GM10248 (cell line): ENCODE measurements at regions not wholly inside any gene's neighbourhood (a gene's known extent, or its start where the extent isn't known, plus 50 kb on each side); places are given as distances from the start of the nearest gene placed in this dataset.

Experiments used
- CTCF ChIA-PET: fragments of 300-600 bp; sonication (Branson Sonifier 250); formaldehyde crosslinking; extraction: SDS; loops from one replicate; lab custom pipeline; 2021; ENCODE audit warnings: antibody characterized with exemption; lab: Yijun Ruan, JAX
- POLR2A ChIA-PET: fragments of 350-650 bp; sonication (Branson Sonifier 250); formaldehyde crosslinking; extraction: SDS; loops from one replicate; lab custom pipeline; 2020; ENCODE audit warnings: antibody characterized with exemption; lab: Yijun Ruan, JAX
- DNase-seq: peaks from one replicate; pipeline ENCODE4 v3.0.0; 2012; ENCODE audit errors: extremely low spot score
- CTCF ChIP-seq: IDR thresholded peaks from 2 replicates; pipeline ENCODE4 v1.5.1; 2012; ENCODE audit warnings: mild to moderate bottlenecking, low read depth; ENCODE audit errors: extremely low read depth, missing control alignments, control extremely low read depth

GRCh38 chr12:42695490-42695995 is 106.0 kb upstream of the PRICKLE1 start:
- ChIA-PET POLR2A (no interaction called here), CTCF (no interaction called here)
- no peak for DNase-seq
- TF ChIP-seq CTCF, result no peak

- ChIA-PET POLR2A (no interaction called here), CTCF (no interaction called here)
- no peak for DNase-seq
- no peak for TF ChIP-seq CTCF
Observed at GRCh38 chr12:42692749-42693148, 103.2 kb upstream of the PRICKLE1 start.

- CTCF ChIA-PET, result no interaction called here
- no peak for TF ChIP-seq CTCF
- POLR2A ChIA-PET, result no interaction called here
- no peak for DNase-seq
Observed at GRCh38 chr12:42691991-42692557, 102.5 kb upstream of the PRICKLE1 start.

GRCh38 chr12:42690264-42690663 is 100.7 kb upstream of the PRICKLE1 start:
- TF ChIP-seq CTCF, result no peak
- no peak for DNase-seq
- ChIA-PET POLR2A (no interaction called here), CTCF (no interaction called here)

- DNase-seq, result no peak
- ChIA-PET CTCF (no interaction called here), POLR2A (no interaction called here)
- TF ChIP-seq CTCF, result no peak
Observed at GRCh38 chr12:42689699-42690098, 100.2 kb upstream of the PRICKLE1 start.

GRCh38 chr12:42686514-42687172 is 97.1 kb upstream of the PRICKLE1 start:
- POLR2A ChIA-PET, result no interaction called here

More at GRCh38 chr12:42686514-42687172, 97.1 kb upstream of the PRICKLE1 start:
- CTCF ChIA-PET, result interaction anchor here (1.0 kb wide), 1 partner anchor 79 kb away, joined by 3 read pairs; no protein-coding TSS in a partner anchor
- no peak for TF ChIP-seq CTCF
- no peak for DNase-seq
